MM.1S (cell line): ENCODE measurements at regions not wholly inside any gene's neighbourhood (a gene's known extent, or its start where the extent isn't known, plus 50 kb on each side); places are given as distances from the start of the nearest gene placed in this dataset.

Source experiments
- EZH2 ChIP-seq: fragments of 300-600 bp; sonication (generic); optimal IDR thresholded peaks from 2 replicates; pipeline ENCODE3; 2017; ENCODE audit warnings: low read depth, mild to moderate bottlenecking, antibody characterized with exemption, low read length, mixed read lengths
- TF ChIP-seq, protein P1 (sequence below): fragments of 300-600 bp; sonication (generic); IDR thresholded peaks from 2 replicates; pipeline ENCODE4 v1.5.1; 2016; ENCODE audit warnings: antibody characterized with exemption, low read length, mixed read lengths

GRCh38 chr2:217108086-217108485, 248.2 kb upstream of the TNP1 start:
- TF ChIP-seq, protein P1, sequence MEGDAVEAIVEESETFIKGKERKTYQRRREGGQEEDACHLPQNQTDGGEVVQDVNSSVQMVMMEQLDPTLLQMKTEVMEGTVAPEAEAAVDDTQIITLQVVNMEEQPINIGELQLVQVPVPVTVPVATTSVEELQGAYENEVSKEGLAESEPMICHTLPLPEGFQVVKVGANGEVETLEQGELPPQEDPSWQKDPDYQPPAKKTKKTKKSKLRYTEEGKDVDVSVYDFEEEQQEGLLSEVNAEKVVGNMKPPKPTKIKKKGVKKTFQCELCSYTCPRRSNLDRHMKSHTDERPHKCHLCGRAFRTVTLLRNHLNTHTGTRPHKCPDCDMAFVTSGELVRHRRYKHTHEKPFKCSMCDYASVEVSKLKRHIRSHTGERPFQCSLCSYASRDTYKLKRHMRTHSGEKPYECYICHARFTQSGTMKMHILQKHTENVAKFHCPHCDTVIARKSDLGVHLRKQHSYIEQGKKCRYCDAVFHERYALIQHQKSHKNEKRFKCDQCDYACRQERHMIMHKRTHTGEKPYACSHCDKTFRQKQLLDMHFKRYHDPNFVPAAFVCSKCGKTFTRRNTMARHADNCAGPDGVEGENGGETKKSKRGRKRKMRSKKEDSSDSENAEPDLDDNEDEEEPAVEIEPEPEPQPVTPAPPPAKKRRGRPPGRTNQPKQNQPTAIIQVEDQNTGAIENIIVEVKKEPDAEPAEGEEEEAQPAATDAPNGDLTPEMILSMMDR = no peak
- TF ChIP-seq EZH2 = no peak
